Spleen (tissue), 7 donors: ENCODE measurements at regions not wholly inside any gene's neighbourhood (a gene's known extent, or its start where the extent isn't known, plus 50 kb on each side); places are given as distances from the start of the nearest gene placed in this dataset.

Experiments
- POLR2AphosphoS5 ChIP-seq, 3 donors: sonication (generic); formaldehyde crosslinking; IDR thresholded peaks; one replicate each; pipeline ENCODE4 v1.5.1; 2017; ENCODE audit warnings: antibody characterized with exemption in 3 of 3
- TF ChIP-seq, protein P1 (sequence below), 11 experiments: fragments of 200-600 bp in 7 of 11; fragments of 450-650 bp in 4 of 11; sonication (generic) in 4 of 11; IDR thresholded peaks in 8 of 11; conservative IDR thresholded peaks in 3 of 11; 1 replicate in 7 of 11; 2 replicates in 4 of 11; pipeline versions ENCODE4 v1.4.0 to v1.8.0; 2016 to 2021; ENCODE audit warnings: antibody characterized with exemption in 11 of 11, inconsistent platforms in 4 of 11, mild to moderate bottlenecking in 1 of 11
- donor health status: DM: no; HTN: no; CAD: no; lungs with moderate emphysema.
- donor health status: DM: no; HTN: no; CAD: no.
- donor health status: DM: no; HTN: no; CAD: no.

DNA sequence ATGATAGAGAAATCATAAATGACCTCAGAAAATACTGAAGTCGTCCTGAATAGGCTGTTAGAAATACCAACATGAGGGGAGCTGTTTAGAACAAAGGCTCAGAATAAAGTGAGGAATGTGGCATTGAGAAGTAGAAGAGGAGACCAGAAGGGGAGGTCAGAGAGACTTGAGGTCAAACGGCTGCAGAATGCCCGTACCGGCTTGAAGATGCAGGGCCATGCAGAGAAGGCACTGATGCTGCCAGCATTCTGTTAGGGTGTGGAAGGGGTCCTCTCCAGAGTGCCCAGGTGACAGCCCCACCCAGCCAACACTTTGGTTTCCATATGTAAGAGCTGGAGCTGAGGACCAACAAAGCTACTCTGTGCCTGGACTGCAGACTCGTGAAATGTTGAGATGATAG, 570.9 kb downstream of the CDH26 start:
- no peak for TF ChIP-seq POLR2AphosphoS5 (IDR thresholded peaks at IDR 0.05)
- TF ChIP-seq, protein P1, sequence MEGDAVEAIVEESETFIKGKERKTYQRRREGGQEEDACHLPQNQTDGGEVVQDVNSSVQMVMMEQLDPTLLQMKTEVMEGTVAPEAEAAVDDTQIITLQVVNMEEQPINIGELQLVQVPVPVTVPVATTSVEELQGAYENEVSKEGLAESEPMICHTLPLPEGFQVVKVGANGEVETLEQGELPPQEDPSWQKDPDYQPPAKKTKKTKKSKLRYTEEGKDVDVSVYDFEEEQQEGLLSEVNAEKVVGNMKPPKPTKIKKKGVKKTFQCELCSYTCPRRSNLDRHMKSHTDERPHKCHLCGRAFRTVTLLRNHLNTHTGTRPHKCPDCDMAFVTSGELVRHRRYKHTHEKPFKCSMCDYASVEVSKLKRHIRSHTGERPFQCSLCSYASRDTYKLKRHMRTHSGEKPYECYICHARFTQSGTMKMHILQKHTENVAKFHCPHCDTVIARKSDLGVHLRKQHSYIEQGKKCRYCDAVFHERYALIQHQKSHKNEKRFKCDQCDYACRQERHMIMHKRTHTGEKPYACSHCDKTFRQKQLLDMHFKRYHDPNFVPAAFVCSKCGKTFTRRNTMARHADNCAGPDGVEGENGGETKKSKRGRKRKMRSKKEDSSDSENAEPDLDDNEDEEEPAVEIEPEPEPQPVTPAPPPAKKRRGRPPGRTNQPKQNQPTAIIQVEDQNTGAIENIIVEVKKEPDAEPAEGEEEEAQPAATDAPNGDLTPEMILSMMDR (IDR thresholded peaks at IDR 0.05 in 8 of 11, conservative IDR thresholded peaks at IDR 0.05 in 3 of 11): no peak
